HepG2 (cell line): ENCODE measurements at regions not wholly inside any gene's neighbourhood (a gene's known extent, or its start where the extent isn't known, plus 50 kb on each side); places are given as distances from the start of the nearest gene placed in this dataset.

Experiments used
- ATAC-seq: fragments of 200-7000 bp; cut with Tn5 transposase; 3 replicates; pipeline ENCODE4 v1.9.1; 2020; ENCODE audit warnings: mild to moderate bottlenecking, moderate library complexity
- BruUV-seq: library from RNA; stranded (reverse); fragments of 400-500 nt; replicated peaks from 2 replicates; lab custom pipeline; 2021; lab: Mats Ljungman, UMichigan
- CTCF ChIA-PET: fragments of 300-600 bp; formaldehyde crosslinking; extraction: SDS; loops from one replicate; lab custom pipeline; 2021; ENCODE audit warnings: low total read pairs, inconsistent platforms, low intra/inter-chr PET ratio; lab: Yijun Ruan, JAX
- POLR2A ChIA-PET: fragments of 350-600 bp; sonication (Branson Sonifier 250); formaldehyde crosslinking; loops from one replicate; lab custom pipeline; 2020; ENCODE audit warnings: antibody characterized with exemption, inconsistent platforms; lab: Yijun Ruan, JAX
- DNase-seq: peaks from one replicate; pipeline ENCODE4 v3.0.0-alpha.2; 2015; ENCODE audit warnings: low spot score
- FAIRE-seq: peaks from 3 replicates; lab custom pipeline; 2011; peaks lifted over from hg19 to GRCh38; lab: Jason Lieb, UNC
- H2AFZ ChIP-seq: one replicate; pipeline ENCODE4 v1.6.1; 2011; ENCODE audit warnings: low read length, inconsistent platforms
- H3K27ac ChIP-seq: fragments of 300-600 bp; 3 replicates; pipeline ENCODE4 v1.8.0; 2011; ENCODE audit warnings: mixed run types, mild to moderate bottlenecking, mixed read lengths, low read length, inconsistent platforms; ENCODE audit not compliant: insufficient read depth; ENCODE audit errors: extremely low read length
- H3K27me3 ChIP-seq, 2 experiments: fragments of 200-600 bp in 1 of 2; 2 replicates in 1 of 2; 3 replicates in 1 of 2; pipeline versions ENCODE4 v1.6.0 to v1.8.0; 2011; ENCODE audit warnings: low read length in 2 of 2, mild to moderate bottlenecking in 2 of 2, moderate library complexity in 2 of 2, inconsistent platforms in 1 of 2; ENCODE audit not compliant: insufficient read depth in 2 of 2, control insufficient read depth in 1 of 2
- H3K36me3 ChIP-seq, 2 experiments: fragments of 200-600 bp in 1 of 2; replicated peaks in 1 of 2; 2 replicates in 1 of 2; 3 replicates in 1 of 2; pipeline versions ENCODE4 v1.5.1 to v1.8.0; 2011; ENCODE audit warnings: low read length in 2 of 2, inconsistent platforms in 1 of 2; ENCODE audit not compliant: insufficient read depth in 2 of 2, control insufficient read depth in 1 of 2
- H3K4me1 ChIP-seq: 2 replicates; pipeline ENCODE4 v1.5.1; 2012; ENCODE audit warnings: low read length, inconsistent platforms; ENCODE audit not compliant: insufficient read depth
- H3K4me2 ChIP-seq: 2 replicates; pipeline ENCODE4 v1.6.0; 2011; ENCODE audit warnings: low read depth, low read length, inconsistent platforms
- H3K4me3 ChIP-seq, 3 experiments: fragments of 200-600 bp in 1 of 3; sonication (generic), shearing (Covaris generic) in 1 of 3; replicated peaks in 1 of 3; 2 replicates each; pipeline ENCODE4 v1.5.1; 2011 to 2016; ENCODE audit warnings: low read length in 3 of 3, inconsistent platforms in 2 of 3, low read depth in 2 of 3, mild to moderate bottlenecking in 2 of 3, control low read depth in 1 of 3, mixed read lengths in 1 of 3; ENCODE audit not compliant: insufficient read depth in 1 of 3
- H3K79me2 ChIP-seq: one replicate; pipeline ENCODE4 v1.6.1; 2011; ENCODE audit warnings: low read length, inconsistent platforms; ENCODE audit not compliant: insufficient read depth
- H3K9ac ChIP-seq: 2 replicates; pipeline ENCODE4 v1.6.0; 2011; ENCODE audit warnings: mild to moderate bottlenecking, low read depth, low read length, inconsistent platforms; ENCODE audit not compliant: insufficient read depth
- H3K9me3 ChIP-seq: 2 replicates; pipeline ENCODE4 v1.5.1; 2012; ENCODE audit warnings: mild to moderate bottlenecking, low read length
- H4K20me1 ChIP-seq: 2 replicates; pipeline ENCODE4 v1.6.0; 2011; ENCODE audit warnings: inconsistent platforms, mild to moderate bottlenecking, low read length, moderate library complexity; ENCODE audit not compliant: insufficient read depth
- ATF1 ChIP-seq: IDR thresholded peaks from 2 replicates; pipeline ENCODE4 v1.6.1; 2016; ENCODE audit warnings: mild to moderate bottlenecking, control low read depth
- BCL6 ChIP-seq: IDR thresholded peaks from 2 replicates; pipeline ENCODE4 v1.6.1; 2016; ENCODE audit warnings: missing genetic modification reagents, missing compliant biosample characterization
- FOXJ3 ChIP-seq: sonication (generic); formaldehyde crosslinking; IDR thresholded peaks from 2 replicates; pipeline ENCODE4 v1.4.0; 2020; ENCODE audit warnings: missing genetic modification reagents, mild to moderate bottlenecking, borderline replicate concordance
- FOXM1 ChIP-seq: sonication (generic); formaldehyde crosslinking; IDR thresholded peaks from 2 replicates; pipeline ENCODE4 v1.5.0; 2020; ENCODE audit warnings: missing genetic modification reagents
- HOMEZ ChIP-seq: IDR thresholded peaks from 2 replicates; pipeline ENCODE4 v1.6.1; 2016; ENCODE audit warnings: low read depth
- LCORL ChIP-seq, 2 experiments: fragments of 450-650 bp in 1 of 2; sonication (generic) in 1 of 2; formaldehyde crosslinking in 1 of 2; IDR thresholded peaks; 2 replicates each; pipeline versions ENCODE4 v1.5.0 to v1.6.1; 2017 to 2020; ENCODE audit warnings: antibody characterized with exemption in 1 of 2, missing genetic modification reagents in 1 of 2
- MTERF4 ChIP-seq: sonication (generic); formaldehyde crosslinking; IDR thresholded peaks from 2 replicates; pipeline ENCODE4 v1.8.0; 2023; ENCODE audit warnings: mild to moderate bottlenecking, missing genetic modification reagents
- ZNF234 ChIP-seq: sonication (generic); formaldehyde crosslinking; conservative IDR thresholded peaks from 2 replicates; pipeline ENCODE4 v1.5.1; 2020; ENCODE audit warnings: mild to moderate bottlenecking, missing genetic modification reagents
- ZNF7 ChIP-seq: IDR thresholded peaks from 2 replicates; pipeline ENCODE4 v1.6.1; 2016; ENCODE audit warnings: missing biosample characterization, missing genetic modification reagents
- WGBS: methylation state at CpG from one replicate; pipeline ENCODE4 v1.1.6; 2017; ENCODE audit warnings: low lambda C conversion rate; 5-methylcytosine and 5-hydroxymethylcytosine counted together
- in situ Hi-C: cut with HindIII; loops from 2 replicates; pipeline ENCODE4 v1.10.0; 2017; ENCODE audit warnings: low pct_unique_long_range_greater_than_20kb; ENCODE audit not compliant: extremely low pct_ligation_motif_present
- intact Hi-C: fragments of 100-400 bp; cut with micrococcal nuclease; formaldehyde crosslinking; loops from one replicate; pipeline ENCODE4 v1.10.0; 2022; ENCODE audit not compliant: unreplicated experiment

- BruUV-seq = no TSS peak
- no peak overlapping the region for H2AFZ ChIP-seq
- TF ChIP-seq ATF1 (CRISPR knock-in tag) (no peak), ZNF234 (CRISPR knock-in tag) (no peak), FOXJ3 (CRISPR knock-in tag) (no peak)
- no peaks in the 10 kb centered on the region for H3K4me1 ChIP-seq
- H3K27me3 ChIP-seq = no peaks in the 10 kb centered on the region
- H3K36me3 ChIP-seq = no peaks in the 10 kb centered on the region
- FAIRE-seq = no peak
- intact Hi-C loops (no loop called here), in situ Hi-C loops (no loop called here)
- DNase-seq = no peak
- no peak for ATAC-seq
- ChIA-PET POLR2A (no interaction called here), CTCF (no interaction called here)
- no peaks in the 10 kb centered on the region for H4K20me1 ChIP-seq
- H3K4me2 ChIP-seq = no peak overlapping the region
- H3K9me3 ChIP-seq = peaks cover 72% of the 10 kb centered on the region
- H3K27ac ChIP-seq = no peak overlapping the region
- H3K4me3 ChIP-seq = no peak overlapping the region
- 0% methylated on average over 1 of the region's 1 CpG for WGBS
- H3K9ac ChIP-seq = no peak overlapping the region
- no peaks in the 10 kb centered on the region for H3K79me2 ChIP-seq
Observed at GRCh38 chr21:19458295-19458694, 1054.7 kb upstream of the TMPRSS15 start.

GRCh38 chr21:19461481-19462205 lies 1058.1 kb upstream of the TMPRSS15 start:
- POLR2A ChIA-PET = no interaction called here
- Histone ChIP-seq H3K9me3 (peaks cover 68% of the 10 kb centered on the region), H3K27me3 (no peaks in the 10 kb centered on the region; a peak in 1 of 5 replicates), H3K36me3 (no peaks in the 10 kb centered on the region), H2AFZ (no peak overlapping the region), H4K20me1 (no peaks in the 10 kb centered on the region), H3K27ac (no peak overlapping the region), H3K9ac (no peak overlapping the region), H3K4me2 (no peak overlapping the region), H3K79me2 (no peaks in the 10 kb centered on the region), H3K4me1 (no peaks in the 10 kb centered on the region), H3K4me3 (no peak overlapping the region)
- 11% methylated on average over 8 of the region's 8 CpGs for WGBS
- BruUV-seq = no TSS peak
- TF ChIP-seq FOXM1 (CRISPR knock-in tag) (no peak), ZNF7 (CRISPR knock-in tag) (no peak), HOMEZ (no peak), BCL6 (CRISPR knock-in tag) (no peak), LCORL (IDR thresholded peaks at IDR 0.05) (no peak), LCORL (CRISPR knock-in tag; IDR thresholded peaks at IDR 0.05) (no peak), MTERF4 (CRISPR knock-in tag) (no peak)
- in situ Hi-C loops = no loop called here
- intact Hi-C loops = no loop called here
- FAIRE-seq (no peak), DNase-seq (no peak), ATAC-seq (no peak)
- CTCF ChIA-PET = no interaction called here
